SK-N-SH (cell line): ENCODE measurements at regions not wholly inside any gene's neighbourhood (a gene's known extent, or its start where the extent isn't known, plus 50 kb on each side); places are given as distances from the start of the nearest gene placed in this dataset.

Source experiments
- EP300 ChIP-seq, 2 experiments: IDR thresholded peaks; 2 replicates each; pipeline versions ENCODE4 v1.4.0 to v1.6.1; 2012; ENCODE audit warnings: borderline replicate concordance in 1 of 2, low read depth in 1 of 2, low read length in 1 of 2
- EZH2phosphoT487 ChIP-seq: fragments of 200-600 bp; sonication (generic); IDR thresholded peaks from 2 replicates; pipeline ENCODE4 v1.6.1; 2017; ENCODE audit warnings: low read depth, mixed run types, mild to moderate bottlenecking, antibody characterized with exemption, moderate library complexity, borderline replicate concordance
- FOXJ3 ChIP-seq: sonication (generic); formaldehyde crosslinking; IDR thresholded peaks from 2 replicates; pipeline ENCODE4 v1.5.1; 2020; ENCODE audit warnings: mild to moderate bottlenecking, missing genetic modification reagents
- FOXM1 ChIP-seq: IDR thresholded peaks from 2 replicates; pipeline ENCODE4 v1.4.0; 2012; ENCODE audit warnings: low read depth, mild to moderate bottlenecking
- JUND ChIP-seq: IDR thresholded peaks from 2 replicates; pipeline ENCODE4 v1.4.0; 2012
- MXI1 ChIP-seq: IDR thresholded peaks from 2 replicates; pipeline ENCODE4 v1.6.1; 2012; ENCODE audit warnings: mild to moderate bottlenecking, low read depth, low read length, improper control_type of control experiment
- NFIC ChIP-seq: IDR thresholded peaks from 2 replicates; pipeline ENCODE4 v1.4.0; 2012; ENCODE audit warnings: borderline replicate concordance
- POLR2AphosphoS5 ChIP-seq: IDR thresholded peaks from 2 replicates; pipeline ENCODE4 v1.6.1; 2012; ENCODE audit warnings: low read depth, low read length
- RAD21 ChIP-seq: IDR thresholded peaks from 2 replicates; pipeline ENCODE4 v1.6.1; 2012; ENCODE audit warnings: mild to moderate bottlenecking, low read length
- REST ChIP-seq: IDR thresholded peaks from 2 replicates; pipeline ENCODE4 v1.6.1; 2012; ENCODE audit warnings: mild to moderate bottlenecking, low read depth, low read length, moderate library complexity
- RXRA ChIP-seq: IDR thresholded peaks from 2 replicates; pipeline ENCODE4 v1.4.0; 2012; ENCODE audit warnings: low read depth, mild to moderate bottlenecking, borderline replicate concordance
- SMC3 ChIP-seq: IDR thresholded peaks from 2 replicates; pipeline ENCODE4 v1.6.1; 2012; ENCODE audit warnings: low read depth, low read length, improper control_type of control experiment
- TAF1 ChIP-seq: IDR thresholded peaks from 2 replicates; pipeline ENCODE4 v1.6.1; 2012; ENCODE audit warnings: low read depth, mild to moderate bottlenecking, low read length, moderate library complexity, borderline replicate concordance
- TCF12 ChIP-seq: IDR thresholded peaks from 2 replicates; pipeline ENCODE4 v1.4.0; 2012
- ZBTB33 ChIP-seq: IDR thresholded peaks from 2 replicates; pipeline ENCODE4 v1.4.0; 2012; ENCODE audit warnings: low read depth, borderline replicate concordance
- TF ChIP-seq, protein P1 (sequence below): fragments of 150-350 bp; IDR thresholded peaks from 2 replicates; pipeline ENCODE4 v1.6.1; 2016; ENCODE audit warnings: mild to moderate bottlenecking, low read depth, low read length
- TF ChIP-seq, protein P2 (sequence below): IDR thresholded peaks from 2 replicates; pipeline ENCODE4 v1.4.0; 2012; ENCODE audit warnings: low read depth

DNA sequence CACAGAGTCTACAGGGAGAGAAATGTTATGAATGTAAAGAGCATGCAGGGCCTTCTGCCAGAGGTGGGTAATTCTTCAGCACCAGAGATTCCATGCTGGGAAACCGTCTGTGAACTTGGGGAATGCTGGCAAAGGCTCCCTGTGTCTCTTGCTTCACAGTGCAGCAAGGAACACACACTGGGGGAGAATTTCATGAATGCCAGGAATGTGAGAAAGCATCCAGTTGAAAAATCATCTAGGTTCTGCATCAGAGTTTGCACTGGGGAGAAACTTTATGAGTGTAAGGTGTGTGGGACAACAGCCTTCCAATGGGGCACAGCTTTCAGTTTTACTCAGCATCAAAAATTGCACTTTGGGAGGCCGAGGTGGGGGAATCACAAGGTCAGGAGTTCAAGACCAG lies 224.3 kb upstream of the IGFBP3 start (continued):
- TF ChIP-seq REST: peak; percentile 66; the same call in 1 of the 2 replicates
- peak; percentile 97 for TF ChIP-seq NFIC
- TF ChIP-seq EZH2phosphoT487: no peak
- TF ChIP-seq MXI1: no peak
- peak; percentile 96 for TF ChIP-seq RXRA
- TF ChIP-seq, protein P1, sequence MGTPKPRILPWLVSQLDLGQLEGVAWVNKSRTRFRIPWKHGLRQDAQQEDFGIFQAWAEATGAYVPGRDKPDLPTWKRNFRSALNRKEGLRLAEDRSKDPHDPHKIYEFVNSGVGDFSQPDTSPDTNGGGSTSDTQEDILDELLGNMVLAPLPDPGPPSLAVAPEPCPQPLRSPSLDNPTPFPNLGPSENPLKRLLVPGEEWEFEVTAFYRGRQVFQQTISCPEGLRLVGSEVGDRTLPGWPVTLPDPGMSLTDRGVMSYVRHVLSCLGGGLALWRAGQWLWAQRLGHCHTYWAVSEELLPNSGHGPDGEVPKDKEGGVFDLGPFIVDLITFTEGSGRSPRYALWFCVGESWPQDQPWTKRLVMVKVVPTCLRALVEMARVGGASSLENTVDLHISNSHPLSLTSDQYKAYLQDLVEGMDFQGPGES: 0 out of 2 replicates have a peak, but pooled peaks have one; percentile 11
- TF ChIP-seq FOXM1: peak; percentile 70; the same call in 1 of the 2 replicates
- TF ChIP-seq FOXJ3: no peak
- TF ChIP-seq TAF1: no peak
- peak; percentile 76; the same call in 1 of the 2 replicates for TF ChIP-seq ZBTB33
- TF ChIP-seq SMC3: no peak
- peak; percentile 93 for TF ChIP-seq JUND
- TF ChIP-seq, protein P2, sequence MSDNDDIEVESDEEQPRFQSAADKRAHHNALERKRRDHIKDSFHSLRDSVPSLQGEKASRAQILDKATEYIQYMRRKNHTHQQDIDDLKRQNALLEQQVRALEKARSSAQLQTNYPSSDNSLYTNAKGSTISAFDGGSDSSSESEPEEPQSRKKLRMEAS: peak; percentile 84
- TF ChIP-seq TCF12: peak; percentile 96
- TF ChIP-seq RAD21: no peak
- peak; percentile 86; the same call in 1 of the 2 replicates for TF ChIP-seq POLR2AphosphoS5
- TF ChIP-seq EP300 (IDR thresholded peaks at IDR 0.05; ENCODE audit: borderline replicate concordance in 1 of 2, low read depth in 1 of 2, low read length in 1 of 2): peak; percentile 45 to 98; a peak in 3 of 4 replicates
- TF ChIP-seq, all 33 proteins: peak for 15
